SK-N-MC (cell line): ENCODE measurements at regions not wholly inside any gene's neighbourhood (a gene's known extent, or its start where the extent isn't known, plus 50 kb on each side); places are given as distances from the start of the nearest gene placed in this dataset.

Experiments used
- EZH2 ChIP-seq: fragments of 200-600 bp; sonication (generic); IDR thresholded peaks from one replicate; pipeline ENCODE4 v1.6.1; 2017; ENCODE audit warnings: antibody characterized with exemption
- FOXP2 ChIP-seq: optimal IDR thresholded peaks from 2 replicates; pipeline ENCODE3; 2011; ENCODE audit warnings: mild to moderate bottlenecking, moderate library complexity; ENCODE audit not compliant: insufficient read depth; ENCODE audit errors: extremely low read length, control extremely low read depth
- POLR2AphosphoS5 ChIP-seq: IDR thresholded peaks from 2 replicates; pipeline ENCODE4 v1.6.1; 2012; ENCODE audit warnings: mild to moderate bottlenecking, low read depth, low read length, borderline replicate concordance

GRCh38 chr5:94028001-94028400, 286.6 kb upstream of the POU5F2 start:
- no peak for TF ChIP-seq POLR2AphosphoS5
- no peak for TF ChIP-seq EZH2
- no peak for TF ChIP-seq FOXP2
